ENCODE measurements at regions not wholly inside any gene's neighbourhood (a gene's known extent, or its start where the extent isn't known, plus 50 kb on each side); places are given as distances from the start of the nearest gene placed in this dataset.

DNA sequence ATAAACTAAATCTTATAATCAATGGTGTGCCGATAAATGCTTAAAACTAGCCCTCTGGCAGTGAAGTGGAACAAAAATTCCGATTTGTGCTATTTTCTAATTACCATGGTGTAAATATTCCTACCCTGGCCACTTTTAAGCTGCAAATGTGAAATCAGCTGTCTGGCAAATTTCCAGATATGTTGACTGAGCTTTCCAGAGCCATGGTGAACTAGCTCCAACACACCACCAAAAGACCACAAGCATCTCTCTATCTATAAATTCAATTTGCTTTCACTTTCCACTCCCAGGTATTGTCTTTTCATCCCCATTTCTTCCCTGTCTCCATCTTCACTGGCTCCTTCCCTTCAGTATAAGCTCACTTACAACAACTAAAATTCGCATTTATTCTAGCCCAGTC, 152.3 kb upstream of the RGS18 start:
- H3K27ac Mint-ChIP-seq, result no peak overlapping the region
- H3K9me3 Mint-ChIP-seq, result peaks cover 0 to 4% (median 0%) of the 10 kb centered on the region in 3 donors
- Histone ChIP-seq H3K36me3 (ENCODE audit: control insufficient read depth in 2 of 2, extremely low read depth in 1 of 2, insufficient read depth in 1 of 2, low read length in 1 of 2) (no peaks in the 10 kb centered on the region), H3K27ac (ENCODE audit: low read length) (no peak overlapping the region), H3K4me1 (ENCODE audit: control insufficient read depth in 1 of 2, extremely low read depth in 1 of 2, insufficient read depth in 2 of 2, low read length in 2 of 2) (no peaks in the 10 kb centered on the region), H3K4me3 (ENCODE audit: control insufficient read depth in 1 of 2, extremely low read depth in 1 of 2, low read length in 1 of 2) (no peak overlapping the region), H3K27me3 (replicated peaks in 1 of 2; ENCODE audit: control insufficient read depth in 2 of 2, extremely low read depth in 1 of 2, insufficient read depth in 2 of 2, low read length in 1 of 2) (no peaks in the 10 kb centered on the region), H3K9me3 (no peaks in the 10 kb centered on the region)
- no peak for ATAC-seq (replicated peaks in 1 of 4)
- no peak overlapping the region for H3K4me3 Mint-ChIP-seq
- no CpG with 5 or more reads among the region's 3 CpGs for WGBS (ENCODE audit: insufficient coverage)
- H3K4me1 Mint-ChIP-seq, result no peaks in the 10 kb centered on the region
- POLR2A ChIA-PET, result no interaction called here
- CTCF ChIA-PET, result no interaction called here
- H3K36me3 Mint-ChIP-seq, result no peaks in the 10 kb centered on the region
- no peak for DNase-seq
- H3K27me3 Mint-ChIP-seq, result no peaks in the 10 kb centered on the region

- H3K27ac ChIP-seq (ENCODE audit: low read length), result no peak overlapping the region
- DNase-seq (no peak), ATAC-seq (replicated peaks in 1 of 4) (no peak)
- H3K9me3 Mint-ChIP-seq, result peaks cover 0 to 4% (median 0%) of the 10 kb centered on the region in 3 donors
- no peak overlapping the region for H3K4me3 Mint-ChIP-seq
- H3K4me1 Mint-ChIP-seq, result no peaks in the 10 kb centered on the region
- H3K9me3 ChIP-seq, result no peaks in the 10 kb centered on the region
- H3K27me3 ChIP-seq (replicated peaks in 1 of 2; ENCODE audit: control insufficient read depth in 2 of 2, extremely low read depth in 1 of 2, insufficient read depth in 2 of 2, low read length in 1 of 2), result no peaks in the 10 kb centered on the region
- no peaks in the 10 kb centered on the region for H3K36me3 ChIP-seq (ENCODE audit: control insufficient read depth in 2 of 2, extremely low read depth in 1 of 2, insufficient read depth in 1 of 2, low read length in 1 of 2)
- H3K27me3 Mint-ChIP-seq, result no peaks in the 10 kb centered on the region
- CTCF ChIA-PET, result no interaction called here
- no peaks in the 10 kb centered on the region for H3K4me1 ChIP-seq (ENCODE audit: control insufficient read depth in 1 of 2, extremely low read depth in 1 of 2, insufficient read depth in 2 of 2, low read length in 2 of 2)
- POLR2A ChIA-PET, result no interaction called here
- H3K36me3 Mint-ChIP-seq, result no peaks in the 10 kb centered on the region
- H3K4me3 ChIP-seq (ENCODE audit: control insufficient read depth in 1 of 2, extremely low read depth in 1 of 2, low read length in 1 of 2), result no peak overlapping the region
- no CpG with 5 or more reads among the region's 1 CpG for WGBS (ENCODE audit: insufficient coverage)
- H3K27ac Mint-ChIP-seq, result no peak overlapping the region
Measured at GRCh38 chr1:192008281-192008825, 149.9 kb upstream of the RGS18 start.

DNA sequence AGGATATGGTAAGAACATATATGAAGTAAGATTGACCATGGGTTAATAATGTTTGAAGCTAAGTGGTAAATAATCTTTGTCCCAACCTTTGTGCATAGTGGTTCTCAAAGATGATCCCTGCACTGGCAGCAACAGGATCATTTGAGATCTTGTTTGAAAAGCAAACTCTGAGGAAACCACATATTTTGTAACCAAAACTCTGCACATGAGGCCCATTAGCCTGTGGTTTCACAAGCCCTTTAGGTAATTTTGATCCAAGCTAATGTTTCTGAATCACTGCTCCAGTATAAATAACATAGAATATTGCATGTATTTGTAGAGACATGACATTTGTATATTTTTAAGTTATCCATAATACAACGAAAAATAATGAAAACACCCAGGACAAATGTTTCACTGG, 147.9 kb upstream of the RGS18 start:
- POLR2A ChIA-PET, result no interaction called here

GRCh38 chr1:192011525-192011924, 146.7 kb upstream of the RGS18 start:
- H3K36me3 ChIP-seq (ENCODE audit: control insufficient read depth in 2 of 2, extremely low read depth in 1 of 2, insufficient read depth in 1 of 2, low read length in 1 of 2), result no peaks in the 10 kb centered on the region
- no peaks in the 10 kb centered on the region for H3K9me3 ChIP-seq
- ATAC-seq (replicated peaks in 1 of 4) (no peak), DNase-seq (no peak)
- no CpG with 5 or more reads among the region's 11 CpGs for WGBS (ENCODE audit: insufficient coverage)
- POLR2A ChIA-PET, result no interaction called here
- Mint-ChIP-seq H3K4me1 (no peaks in the 10 kb centered on the region), H3K27me3 (no peaks in the 10 kb centered on the region), H3K27ac (no peak overlapping the region), H3K36me3 (no peaks in the 10 kb centered on the region), H3K9me3 (peaks cover 0 to 6% (median 2%) of the 10 kb centered on the region in 3 donors), H3K4me3 (no peak overlapping the region)
- H3K4me1 ChIP-seq (ENCODE audit: control insufficient read depth in 1 of 2, extremely low read depth in 1 of 2, insufficient read depth in 2 of 2, low read length in 2 of 2), result no peaks in the 10 kb centered on the region
- H3K27me3 ChIP-seq (replicated peaks in 1 of 2; ENCODE audit: control insufficient read depth in 2 of 2, extremely low read depth in 1 of 2, insufficient read depth in 2 of 2, low read length in 1 of 2), result no peaks in the 10 kb centered on the region
- H3K27ac ChIP-seq (ENCODE audit: low read length), result no peak overlapping the region
- H3K4me3 ChIP-seq (ENCODE audit: control insufficient read depth in 1 of 2, extremely low read depth in 1 of 2, low read length in 1 of 2), result no peak overlapping the region
- CTCF ChIA-PET, result no interaction called here

More for the DNA sequence above, 147.9 kb upstream of the RGS18 start:
- H3K4me3 Mint-ChIP-seq, result no peak overlapping the region
- DNase-seq (no peak), ATAC-seq (replicated peaks in 1 of 4) (no peak)
- H3K36me3 ChIP-seq (ENCODE audit: control insufficient read depth in 2 of 2, extremely low read depth in 1 of 2, insufficient read depth in 1 of 2, low read length in 1 of 2), result no peaks in the 10 kb centered on the region
- WGBS (ENCODE audit: insufficient coverage), result no CpG with 5 or more reads among the region's 1 CpG
- no peaks in the 10 kb centered on the region for H3K27me3 ChIP-seq (replicated peaks in 1 of 2; ENCODE audit: control insufficient read depth in 2 of 2, extremely low read depth in 1 of 2, insufficient read depth in 2 of 2, low read length in 1 of 2)
- no peak overlapping the region for H3K27ac Mint-ChIP-seq
- no peaks in the 10 kb centered on the region for H3K27me3 Mint-ChIP-seq
- CTCF ChIA-PET, result no interaction called here
- H3K4me1 ChIP-seq (ENCODE audit: control insufficient read depth in 1 of 2, extremely low read depth in 1 of 2, insufficient read depth in 2 of 2, low read length in 2 of 2), result no peaks in the 10 kb centered on the region
- H3K9me3 ChIP-seq, result no peaks in the 10 kb centered on the region
- H3K4me3 ChIP-seq (ENCODE audit: control insufficient read depth in 1 of 2, extremely low read depth in 1 of 2, low read length in 1 of 2), result no peak overlapping the region
- peaks cover 0 to 4% (median 0%) of the 10 kb centered on the region in 3 donors for H3K9me3 Mint-ChIP-seq
- H3K27ac ChIP-seq (ENCODE audit: low read length), result no peak overlapping the region
- no peaks in the 10 kb centered on the region for H3K4me1 Mint-ChIP-seq
- H3K36me3 Mint-ChIP-seq, result no peaks in the 10 kb centered on the region

DNA sequence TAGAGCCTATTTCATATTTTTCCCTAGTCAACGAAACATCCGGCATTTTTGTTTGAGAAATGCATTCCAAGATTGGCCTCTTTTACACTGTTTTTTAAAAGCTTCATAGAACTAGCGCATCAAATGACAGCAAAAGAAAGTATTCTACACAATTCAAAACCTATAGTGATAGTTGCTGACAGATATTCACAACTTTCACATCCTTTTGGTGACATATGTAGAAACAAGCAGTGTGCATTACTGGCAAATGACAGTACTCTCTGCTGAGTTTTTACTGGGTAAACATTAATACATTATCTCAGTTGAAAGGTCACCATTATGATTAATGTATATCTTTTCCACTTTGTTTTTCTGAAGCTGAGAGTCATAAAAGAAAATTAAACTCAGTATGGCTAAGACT, 135.4 kb upstream of the RGS18 start:
- no peak for DNase-seq
- no peaks in the 10 kb centered on the region for H3K4me1 Mint-ChIP-seq
- Histone ChIP-seq H3K27ac (ENCODE audit: low read length) (no peak overlapping the region), H3K9me3 (no peaks in the 10 kb centered on the region), H3K4me1 (ENCODE audit: control insufficient read depth in 1 of 2, extremely low read depth in 1 of 2, insufficient read depth in 2 of 2, low read length in 2 of 2) (no peaks in the 10 kb centered on the region), H3K4me3 (ENCODE audit: control insufficient read depth in 1 of 2, extremely low read depth in 1 of 2, low read length in 1 of 2) (no peak overlapping the region), H3K36me3 (ENCODE audit: control insufficient read depth in 2 of 2, extremely low read depth in 1 of 2, insufficient read depth in 1 of 2, low read length in 1 of 2) (no peaks in the 10 kb centered on the region), H3K27me3 (replicated peaks in 1 of 2; ENCODE audit: control insufficient read depth in 2 of 2, extremely low read depth in 1 of 2, insufficient read depth in 2 of 2, low read length in 1 of 2) (no peaks in the 10 kb centered on the region)
- H3K9me3 Mint-ChIP-seq, result peaks cover 5 to 25% (median 16%) of the 10 kb centered on the region in 3 donors
- no peak overlapping the region for H3K27ac Mint-ChIP-seq
- no peaks in the 10 kb centered on the region for H3K27me3 Mint-ChIP-seq
- WGBS (ENCODE audit: insufficient coverage), result no CpG with 5 or more reads among the region's 3 CpGs
- H3K36me3 Mint-ChIP-seq, result no peaks in the 10 kb centered on the region
- CTCF ChIA-PET, result no interaction called here
- POLR2A ChIA-PET, result no interaction called here
- no peak overlapping the region for H3K4me3 Mint-ChIP-seq
- ATAC-seq (replicated peaks in 1 of 4), result no peak

DNA sequence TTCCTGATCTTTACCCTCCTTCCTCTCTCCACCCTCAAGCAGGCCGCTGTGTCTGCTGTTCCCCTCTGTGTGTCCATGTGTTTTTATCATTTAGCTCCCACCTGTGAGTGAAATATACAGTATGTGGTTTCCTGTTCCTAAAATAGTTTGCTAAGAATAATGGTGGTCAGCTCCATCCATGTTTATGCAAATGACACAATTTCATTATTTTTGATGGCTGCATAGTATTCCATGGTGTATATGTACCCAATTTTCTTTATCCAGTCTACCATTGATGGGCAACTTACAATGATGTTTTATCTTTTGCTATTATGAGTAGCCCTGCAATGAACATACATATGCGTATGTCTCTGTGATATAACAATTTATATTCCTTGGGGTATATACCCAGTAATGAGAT, 133.4 kb upstream of the RGS18 start:
- H3K36me3 Mint-ChIP-seq, result no peaks in the 10 kb centered on the region
- H3K9me3 Mint-ChIP-seq, result peaks cover 5 to 22% (median 20%) of the 10 kb centered on the region in 3 donors
- H3K27me3 Mint-ChIP-seq, result no peaks in the 10 kb centered on the region
- WGBS (ENCODE audit: insufficient coverage), result no CpG with 5 or more reads among the region's 2 CpGs
- H3K9me3 ChIP-seq, result no peaks in the 10 kb centered on the region
- H3K4me3 Mint-ChIP-seq, result no peak overlapping the region
- H3K4me1 Mint-ChIP-seq, result no peaks in the 10 kb centered on the region
- no peak overlapping the region for H3K27ac ChIP-seq (ENCODE audit: low read length)
- no peak overlapping the region for H3K27ac Mint-ChIP-seq
- no peaks in the 10 kb centered on the region for H3K27me3 ChIP-seq (replicated peaks in 1 of 2; ENCODE audit: control insufficient read depth in 2 of 2, extremely low read depth in 1 of 2, insufficient read depth in 2 of 2, low read length in 1 of 2)
- H3K4me1 ChIP-seq (ENCODE audit: control insufficient read depth in 1 of 2, extremely low read depth in 1 of 2, insufficient read depth in 2 of 2, low read length in 2 of 2), result no peaks in the 10 kb centered on the region
- POLR2A ChIA-PET, result no interaction called here
- DNase-seq (no peak), ATAC-seq (replicated peaks in 1 of 4) (no peak)
- H3K4me3 ChIP-seq (ENCODE audit: control insufficient read depth in 1 of 2, extremely low read depth in 1 of 2, low read length in 1 of 2), result no peak overlapping the region
- H3K36me3 ChIP-seq (ENCODE audit: control insufficient read depth in 2 of 2, extremely low read depth in 1 of 2, insufficient read depth in 1 of 2, low read length in 1 of 2), result no peaks in the 10 kb centered on the region
- CTCF ChIA-PET, result no interaction called here

- no peak for ATAC-seq (replicated peaks in 1 of 4)
- Histone ChIP-seq H3K4me1 (ENCODE audit: control insufficient read depth in 1 of 2, extremely low read depth in 1 of 2, insufficient read depth in 2 of 2, low read length in 2 of 2) (no peaks in the 10 kb centered on the region), H3K36me3 (ENCODE audit: control insufficient read depth in 2 of 2, extremely low read depth in 1 of 2, insufficient read depth in 1 of 2, low read length in 1 of 2) (no peaks in the 10 kb centered on the region), H3K9me3 (no peaks in the 10 kb centered on the region), H3K27me3 (replicated peaks in 1 of 2; ENCODE audit: control insufficient read depth in 2 of 2, extremely low read depth in 1 of 2, insufficient read depth in 2 of 2, low read length in 1 of 2) (no peaks in the 10 kb centered on the region), H3K27ac (ENCODE audit: low read length) (no peak overlapping the region), H3K4me3 (ENCODE audit: control insufficient read depth in 1 of 2, extremely low read depth in 1 of 2, low read length in 1 of 2) (no peak overlapping the region)
- no peak for DNase-seq
- POLR2A ChIA-PET, result interaction anchor here in 1 of 2 donors (0.6 kb wide), 1 partner anchor 1376 kb away, joined by 4 read pairs; no protein-coding TSS in a partner anchor
- H3K27me3 Mint-ChIP-seq, result no peaks in the 10 kb centered on the region
- peaks cover 5 to 8% (median 7%) of the 10 kb centered on the region in 3 donors for H3K9me3 Mint-ChIP-seq
- CTCF ChIA-PET, result interaction anchor here in 1 of 2 donors (0.7 kb wide), 1 partner anchor 195 kb away, joined by 3 read pairs; no protein-coding TSS in a partner anchor
- no peak overlapping the region for H3K27ac Mint-ChIP-seq
- H3K4me1 Mint-ChIP-seq, result no peaks in the 10 kb centered on the region
- no peaks in the 10 kb centered on the region for H3K36me3 Mint-ChIP-seq
- H3K4me3 Mint-ChIP-seq, result no peak overlapping the region
- no CpG with 5 or more reads among the region's 1 CpG for WGBS (ENCODE audit: insufficient coverage)
Measured at GRCh38 chr1:192038567-192038966, 119.7 kb upstream of the RGS18 start.

All from T-cell (primary cell).